GM19397 (cell line): ENCODE measurements at regions not wholly inside any gene's neighbourhood (a gene's known extent, or its start where the extent isn't known, plus 50 kb on each side); places are given as distances from the start of the nearest gene placed in this dataset.

Experiments used
- ATAC-seq: cut with Tn5 transposase; IDR thresholded peaks from one replicate; pipeline ENCODE4 v1.9.1; 2021; ENCODE audit warnings: mild to moderate bottlenecking, moderate library complexity; ENCODE audit not compliant: unreplicated experiment

DNA sequence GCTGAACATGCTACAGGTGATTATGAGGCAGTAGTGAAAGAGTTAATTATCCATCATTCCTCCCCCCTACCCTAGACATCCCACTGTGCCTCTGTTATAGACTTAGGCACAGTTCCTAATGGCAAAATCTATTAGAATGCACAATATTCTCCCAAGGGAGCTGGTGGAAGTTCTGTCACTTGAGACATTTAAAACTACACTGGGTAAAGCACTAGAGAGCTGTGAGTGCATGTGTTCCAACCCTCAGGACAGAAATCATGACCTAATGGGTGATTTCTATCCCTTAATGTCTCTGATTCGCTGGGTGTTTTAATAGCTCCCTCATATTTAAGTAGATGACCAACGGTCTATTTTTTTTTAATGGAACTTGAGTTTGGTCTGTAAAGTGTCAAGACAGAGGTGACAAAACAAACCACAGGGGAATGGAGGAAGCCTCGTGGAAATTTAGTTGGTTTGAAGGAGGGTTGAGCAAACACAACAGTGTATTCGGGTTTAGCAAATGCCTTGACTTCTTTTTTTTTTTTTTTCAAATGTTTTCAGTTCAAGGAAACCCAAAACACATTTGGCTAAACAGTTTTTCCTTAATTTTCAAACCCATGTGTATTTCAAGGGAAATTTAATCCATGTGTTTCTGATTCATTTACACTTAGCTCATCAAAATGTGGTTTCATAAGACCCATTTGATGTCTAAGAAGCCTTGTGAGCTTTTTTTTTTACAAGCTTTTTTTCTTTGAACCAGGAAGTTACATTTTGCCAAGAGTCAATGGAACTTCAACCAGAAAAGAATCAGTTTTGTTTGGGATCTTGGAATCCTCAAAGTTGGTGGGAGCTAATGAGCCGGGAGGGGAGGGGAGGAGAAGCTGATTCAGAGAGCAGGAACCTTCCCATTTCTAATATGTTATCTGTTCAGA, 665.1 kb upstream of the ZEB2 start:
- ATAC-seq = no peak

DNA sequence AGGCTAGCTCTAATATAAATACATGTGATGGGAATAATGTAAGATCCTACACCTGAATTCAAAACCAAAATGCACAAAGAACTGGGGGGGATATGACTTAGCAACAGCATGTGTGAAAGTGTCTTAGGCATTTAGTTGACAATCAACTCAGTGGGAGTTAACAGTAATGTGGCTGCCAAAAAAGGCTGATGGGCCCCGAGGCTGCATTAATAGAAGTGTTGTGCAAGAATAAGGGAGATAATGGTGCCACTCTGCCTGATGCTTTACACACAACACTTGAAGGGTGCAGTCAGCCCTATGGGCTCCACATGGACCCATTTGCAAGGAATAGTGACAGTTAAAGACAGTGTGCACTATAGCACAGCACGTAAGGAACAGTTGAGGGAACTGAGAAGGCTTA, 649.4 kb upstream of the ZEB2 start:
- ATAC-seq = no peak

DNA sequence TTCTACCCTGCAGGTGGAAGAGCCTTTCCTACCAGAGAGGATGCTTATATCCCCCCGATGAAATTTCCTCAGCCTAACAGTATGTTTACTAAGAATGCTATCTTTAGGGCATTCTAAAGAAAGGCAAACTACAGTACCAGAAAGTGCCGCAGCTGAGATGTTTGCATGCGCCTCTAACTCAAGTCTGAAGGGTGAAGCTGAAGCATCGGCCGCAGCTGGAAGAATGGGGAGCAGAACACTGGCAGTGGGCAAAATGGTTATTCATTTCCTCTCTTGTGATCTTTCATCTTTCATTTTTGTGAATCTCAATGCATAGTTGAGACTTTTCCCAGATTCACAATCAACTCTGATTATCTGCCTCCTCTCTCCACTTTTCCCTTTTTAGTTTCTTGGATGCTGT, 648.2 kb upstream of the ZEB2 start:
- ATAC-seq = no peak

DNA sequence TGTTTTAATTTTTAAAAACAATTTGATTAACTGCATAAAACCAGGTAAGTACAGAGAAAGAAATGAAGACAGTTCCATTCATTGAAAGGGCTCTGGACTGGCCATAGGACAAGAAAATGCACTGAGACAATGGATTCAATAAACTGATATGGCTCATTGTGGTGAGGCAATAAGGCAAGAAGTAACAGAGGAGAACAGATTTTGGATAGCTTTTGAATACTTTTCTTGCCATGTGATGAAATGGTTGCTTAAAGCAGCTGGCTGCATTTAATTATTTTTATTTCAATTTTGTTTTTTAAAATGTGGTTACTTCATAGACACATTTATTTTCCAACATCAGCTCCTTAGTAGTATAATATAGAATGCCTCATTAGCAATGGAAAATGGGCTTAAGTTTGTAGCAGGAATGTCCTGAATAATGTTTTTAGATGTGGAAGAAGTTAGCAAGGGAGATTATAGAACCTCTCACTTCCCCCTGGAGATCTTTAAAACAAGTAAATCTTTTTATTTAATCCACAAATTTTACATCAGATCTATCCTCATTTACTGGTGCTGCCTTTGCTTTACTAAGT, 646.9 kb upstream of the ZEB2 start:
- no peak for ATAC-seq

DNA sequence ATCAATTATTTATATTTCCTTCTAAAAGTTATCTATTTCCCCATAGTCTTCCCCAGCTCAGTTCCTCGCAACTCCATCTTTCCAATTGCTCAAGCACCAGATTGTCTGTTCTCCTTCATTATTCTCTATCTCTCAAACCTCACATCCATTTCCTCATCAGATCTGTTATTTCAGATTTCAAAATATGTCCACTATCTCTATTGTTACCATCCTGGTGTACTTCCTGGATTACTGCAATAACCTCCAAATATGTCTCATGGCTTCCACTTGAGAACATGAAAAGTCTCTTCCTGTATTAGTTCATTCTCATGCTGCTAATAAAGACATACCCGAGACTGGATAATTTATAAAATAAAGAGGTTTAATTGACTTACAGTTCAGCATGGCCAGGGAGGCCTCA, 641.7 kb upstream of the ZEB2 start:
- no peak for ATAC-seq

DNA sequence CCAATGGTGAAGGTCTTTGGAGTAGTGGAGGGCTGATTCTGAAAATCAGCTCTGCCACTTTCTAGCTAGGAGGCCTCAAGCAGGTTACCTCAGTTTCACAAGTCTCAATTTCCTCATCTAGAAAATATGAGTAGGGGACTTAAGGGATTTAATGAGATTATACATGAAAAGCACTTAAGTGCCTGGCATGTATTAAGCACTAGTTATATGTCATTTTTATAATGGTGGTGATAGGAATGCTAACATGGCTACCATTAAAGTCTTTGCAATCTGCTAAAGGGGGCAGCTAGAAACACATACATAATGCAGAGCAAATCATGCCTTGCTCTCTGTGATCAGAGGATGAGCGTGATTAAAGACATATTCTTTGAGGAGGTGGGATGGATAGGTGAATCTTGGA, 640.9 kb upstream of the ZEB2 start:
- ATAC-seq = no peak

DNA sequence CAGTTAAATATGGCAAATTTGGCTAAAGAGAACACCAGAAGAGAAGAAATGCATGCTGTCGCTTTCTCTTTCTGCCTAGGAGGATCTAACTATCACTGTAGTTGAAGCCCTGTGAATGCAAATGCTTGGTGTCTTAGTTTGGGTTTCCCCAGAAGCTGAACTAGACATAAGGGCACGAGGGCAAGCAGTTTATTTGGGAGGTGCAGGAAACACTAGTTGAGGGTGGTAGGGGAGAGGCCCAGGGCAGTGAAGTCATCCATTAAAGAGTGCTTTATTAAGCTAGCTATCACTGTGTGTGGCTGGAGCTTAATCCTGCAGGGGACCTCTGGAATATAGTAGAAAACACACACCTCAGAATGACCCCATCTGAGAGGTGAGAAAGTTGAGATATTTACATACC, 639.8 kb upstream of the ZEB2 start:
- ATAC-seq = no peak

DNA sequence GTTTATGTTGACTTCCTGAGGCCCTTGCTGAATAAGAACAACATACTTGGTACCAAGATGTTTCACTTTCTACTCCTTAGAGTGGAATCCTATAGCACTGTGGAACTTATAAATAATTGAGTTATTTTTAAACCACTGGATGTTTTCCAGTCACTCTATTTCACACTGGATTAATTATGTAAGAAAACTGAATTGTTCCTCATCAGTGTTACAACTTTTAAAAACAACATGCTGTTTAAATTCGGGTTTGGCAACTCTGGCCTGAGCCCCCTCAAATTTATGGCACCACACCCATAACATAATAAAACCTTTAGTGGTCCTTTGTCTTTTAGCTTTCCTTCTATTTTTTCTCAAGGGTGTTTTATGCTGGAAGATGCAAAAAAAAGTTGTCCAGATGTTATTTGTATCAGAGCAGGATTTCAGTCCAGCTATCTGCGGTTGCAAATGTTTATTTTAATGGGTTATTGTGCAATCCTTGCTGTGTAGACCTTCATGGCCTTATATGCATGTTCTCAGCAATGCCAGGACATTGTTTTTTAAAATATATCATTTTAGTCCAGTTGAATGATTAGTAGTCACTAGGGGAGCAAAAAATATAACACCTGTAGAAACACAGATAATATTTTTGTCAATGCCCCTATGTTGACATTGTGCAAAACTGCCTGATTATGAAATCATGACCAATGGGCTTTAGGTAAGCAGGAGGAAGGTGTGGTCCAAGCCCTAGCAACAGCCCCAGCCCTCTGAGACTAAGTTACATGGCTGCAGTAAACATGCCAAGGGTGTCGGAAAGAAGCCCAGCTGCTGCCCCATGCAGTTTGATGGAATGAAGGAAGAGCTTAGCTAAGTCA, 638.0 kb upstream of the ZEB2 start:
- ATAC-seq = no peak

DNA sequence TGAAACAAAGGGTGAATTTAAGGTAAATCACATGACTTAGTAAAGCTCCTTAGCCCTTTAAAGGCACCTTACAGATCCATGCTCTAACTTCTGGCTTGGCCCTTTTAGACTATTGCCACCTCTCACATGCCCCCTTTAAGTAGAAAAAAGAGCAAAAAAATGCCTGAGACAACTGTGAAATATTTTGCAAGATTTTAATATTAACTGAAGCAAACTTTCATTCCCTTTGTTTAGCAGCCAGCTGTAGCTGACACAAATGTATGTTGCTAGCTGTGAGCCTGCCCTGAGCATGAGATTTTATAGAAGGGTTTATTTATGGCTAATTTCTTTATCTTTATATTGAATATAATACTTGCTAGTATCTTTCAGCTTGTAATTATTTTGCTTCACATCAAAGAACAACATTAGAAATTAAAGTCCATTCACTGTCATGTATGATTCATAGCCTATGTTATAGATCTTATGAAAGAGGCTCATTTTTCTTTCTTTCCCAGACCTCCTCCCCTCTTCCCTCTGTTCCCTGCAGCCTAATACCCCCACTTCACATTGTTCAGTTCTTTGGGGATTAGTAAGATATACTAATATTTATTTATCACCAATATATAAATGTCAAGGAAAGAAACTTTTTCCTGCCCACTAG, 637.2 kb upstream of the ZEB2 start:
- ATAC-seq = no peak

DNA sequence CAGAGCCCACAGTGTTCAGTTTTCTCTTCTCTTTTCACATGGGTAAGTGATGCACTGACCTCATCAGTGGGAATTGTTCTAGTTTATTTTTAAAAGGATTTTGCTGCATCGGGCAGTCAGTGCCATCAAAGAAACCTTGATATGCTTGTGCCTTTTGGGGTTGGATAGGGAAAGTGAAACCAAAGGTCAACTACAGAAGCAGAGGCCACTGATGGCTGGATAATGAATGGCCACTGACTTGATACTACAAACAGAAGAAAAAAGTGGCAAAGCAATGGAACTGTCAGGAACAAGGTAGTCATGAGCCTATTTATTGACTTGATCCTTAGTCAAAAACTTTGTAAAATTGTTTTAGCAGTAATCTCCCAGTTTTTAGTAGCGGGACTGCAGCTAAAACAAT, 636.3 kb upstream of the ZEB2 start:
- ATAC-seq = no peak

DNA sequence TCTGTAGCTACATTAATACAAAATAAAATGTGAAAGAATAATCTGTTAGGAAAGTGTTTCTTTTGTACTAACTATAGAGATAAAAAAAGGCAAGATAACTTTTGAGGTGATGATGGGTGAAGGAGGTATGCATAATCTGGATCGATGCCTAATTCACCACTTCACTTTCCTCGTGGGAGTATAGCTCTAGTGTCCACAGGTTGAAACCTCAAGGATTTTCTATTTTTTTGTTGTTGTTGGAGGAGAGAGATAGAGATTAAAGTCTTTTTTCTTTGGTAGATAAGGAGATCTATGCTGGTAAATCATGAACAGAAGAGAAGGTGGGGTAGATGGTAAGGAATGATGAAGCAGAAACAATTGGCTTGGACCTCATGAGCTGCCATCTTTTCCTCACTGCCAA, 635.3 kb upstream of the ZEB2 start:
- no peak for ATAC-seq

DNA sequence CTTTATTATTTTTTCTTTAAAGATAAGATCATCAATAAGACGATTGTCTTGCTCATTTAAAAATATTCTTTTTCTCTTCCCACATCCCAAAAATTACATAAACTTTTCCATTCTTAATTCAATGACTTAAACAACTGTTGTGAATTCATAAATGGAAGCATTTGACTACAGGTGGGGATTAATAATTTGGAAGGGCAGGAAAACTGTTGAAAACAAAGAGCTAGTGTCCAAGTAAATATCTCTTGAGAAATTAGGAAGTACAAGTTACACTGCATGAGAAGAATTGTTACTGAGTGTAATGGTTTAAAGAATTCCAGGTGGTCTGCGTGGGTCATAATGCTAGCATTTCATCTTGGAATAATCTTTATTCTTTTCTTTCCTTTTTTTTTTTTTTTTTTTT, 634.8 kb upstream of the ZEB2 start:
- ATAC-seq = no peak

DNA sequence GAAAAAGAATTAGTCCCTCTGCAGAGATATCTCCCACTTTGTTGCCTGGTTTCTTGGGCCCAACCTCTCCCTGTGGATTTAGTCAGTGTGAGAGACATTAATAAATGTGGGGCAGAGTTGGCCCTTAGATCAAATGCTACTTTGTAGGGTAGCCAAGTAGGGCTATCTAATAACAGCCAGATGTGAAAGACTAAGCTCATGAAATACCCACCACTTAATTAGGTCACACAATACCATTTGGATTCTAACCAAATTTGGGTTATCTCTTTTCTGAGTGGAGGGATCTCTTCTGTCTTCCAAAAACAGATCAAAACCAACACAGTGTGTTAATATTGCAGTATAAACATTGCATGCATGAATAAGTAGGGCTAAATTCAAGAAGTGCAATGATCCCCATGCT, 626.8 kb upstream of the ZEB2 start:
- ATAC-seq = no peak

DNA sequence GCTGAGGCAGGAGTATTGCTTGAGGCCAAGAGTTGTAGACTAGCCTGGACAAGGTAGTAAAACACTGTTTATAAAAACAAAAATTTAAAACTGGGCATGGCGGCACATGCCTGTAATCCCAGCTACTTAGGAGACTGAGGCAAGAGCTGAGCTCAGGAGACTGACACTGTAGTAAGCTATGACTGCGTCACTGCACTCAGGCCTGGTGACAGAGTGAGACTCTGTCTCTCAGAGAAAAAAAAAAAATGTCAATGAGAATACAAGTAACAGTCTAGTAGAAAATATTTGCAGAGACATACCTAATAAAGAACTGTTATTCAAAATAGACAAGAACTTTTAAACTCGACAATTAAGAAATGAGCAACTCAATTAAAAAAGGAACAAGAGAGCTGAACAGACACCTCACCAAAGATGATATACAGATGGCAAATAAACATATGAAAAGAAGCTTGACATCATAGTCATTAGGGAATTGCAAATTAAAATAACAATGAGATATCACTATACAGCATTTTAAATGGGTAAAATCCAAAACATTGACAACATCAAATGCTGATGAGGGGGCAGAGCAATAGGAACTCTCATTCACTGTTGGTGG, 624.3 kb upstream of the ZEB2 start:
- ATAC-seq = no peak

DNA sequence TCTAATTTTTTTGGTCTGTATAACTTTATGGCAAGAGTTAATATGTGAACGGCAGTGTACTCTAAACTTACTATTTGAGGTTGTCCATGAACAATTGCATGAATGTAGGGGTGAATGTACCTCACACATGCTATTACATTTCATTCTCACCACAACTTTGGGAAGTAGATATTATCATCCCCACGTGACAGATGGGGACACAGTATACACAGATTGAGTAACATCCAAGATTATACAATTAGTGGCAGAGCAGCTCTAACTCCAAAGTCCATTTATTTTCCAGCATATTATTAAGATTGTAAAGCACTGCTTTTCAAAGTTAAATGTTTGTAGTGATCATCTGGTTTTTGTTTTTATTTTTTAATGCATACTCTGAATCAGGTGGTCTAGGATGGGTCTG, 622.1 kb upstream of the ZEB2 start:
- ATAC-seq = no peak

DNA sequence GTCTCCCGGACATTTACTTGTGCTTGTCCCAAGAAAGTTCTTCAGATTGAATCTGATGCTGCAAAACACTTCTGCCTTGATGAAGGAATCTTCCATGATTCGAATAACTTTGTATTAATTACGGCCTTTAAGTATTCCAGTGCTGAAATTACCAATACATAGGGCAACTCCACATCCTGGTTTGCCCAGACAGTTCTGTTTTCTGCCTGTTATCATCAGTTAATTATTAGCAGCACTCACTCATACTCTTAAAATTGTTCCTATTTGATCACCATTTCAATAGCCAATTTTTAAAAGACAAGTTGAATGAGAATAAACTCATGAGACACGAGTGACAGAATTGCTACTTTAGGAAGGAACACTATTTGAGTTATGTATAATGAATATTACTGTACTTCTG, 620.7 kb upstream of the ZEB2 start:
- ATAC-seq = no peak

DNA sequence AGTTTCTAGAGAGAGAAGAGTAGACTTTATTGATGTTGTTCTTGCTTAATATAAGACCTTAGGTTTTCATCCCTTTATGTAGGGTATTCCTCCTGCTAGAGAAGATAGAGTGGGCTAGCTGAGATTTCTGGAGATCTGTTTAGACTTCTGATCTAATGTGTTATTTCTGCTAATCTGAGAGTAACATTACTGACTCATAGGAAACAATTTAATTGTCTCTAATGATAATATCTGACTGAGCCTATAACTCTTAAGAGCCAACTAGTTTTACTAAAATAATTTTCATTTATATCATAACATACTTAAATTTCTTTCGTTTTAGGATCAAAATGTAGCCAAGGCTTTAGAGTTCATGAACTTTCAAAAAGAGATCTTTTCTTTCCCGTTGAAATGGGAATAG, 618.7 kb upstream of the ZEB2 start:
- no peak for ATAC-seq

DNA sequence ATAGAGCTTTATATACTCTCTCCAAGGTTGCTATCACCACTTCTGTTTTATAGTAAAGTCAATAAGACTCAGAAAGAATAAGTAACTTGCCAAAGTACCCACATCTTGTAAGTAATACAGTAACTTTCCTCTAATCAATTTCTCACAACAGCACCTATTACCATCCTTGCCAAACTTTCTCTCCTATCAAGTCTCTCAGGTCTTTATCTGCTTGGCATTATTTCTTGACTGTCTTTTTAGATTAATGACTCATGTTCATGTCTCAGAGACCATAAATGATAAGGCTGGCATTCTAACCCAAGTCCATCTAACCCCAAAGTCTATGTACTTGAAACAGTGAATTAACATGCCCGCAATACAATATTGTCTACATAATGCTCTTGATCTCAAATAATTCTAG, 618.0 kb upstream of the ZEB2 start:
- no peak for ATAC-seq

DNA sequence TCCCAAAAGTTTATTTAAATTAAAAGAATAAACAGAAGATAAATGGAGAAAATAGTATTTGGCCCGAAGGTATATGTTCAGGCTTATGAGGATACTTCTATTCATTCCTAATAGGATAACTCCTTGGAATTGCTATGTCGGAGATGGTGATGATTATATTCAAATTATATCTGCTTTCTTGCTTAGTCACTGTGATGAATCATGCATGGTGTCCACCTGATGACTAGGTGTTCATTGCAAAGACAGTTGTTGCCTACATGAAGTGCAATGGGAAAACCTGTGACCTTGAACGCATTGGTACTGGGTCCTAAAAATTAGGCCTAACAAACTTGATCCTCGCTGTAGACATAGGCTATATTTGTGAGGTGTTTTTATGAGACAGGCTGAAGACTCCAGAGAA, 617.3 kb upstream of the ZEB2 start:
- ATAC-seq = no peak

DNA sequence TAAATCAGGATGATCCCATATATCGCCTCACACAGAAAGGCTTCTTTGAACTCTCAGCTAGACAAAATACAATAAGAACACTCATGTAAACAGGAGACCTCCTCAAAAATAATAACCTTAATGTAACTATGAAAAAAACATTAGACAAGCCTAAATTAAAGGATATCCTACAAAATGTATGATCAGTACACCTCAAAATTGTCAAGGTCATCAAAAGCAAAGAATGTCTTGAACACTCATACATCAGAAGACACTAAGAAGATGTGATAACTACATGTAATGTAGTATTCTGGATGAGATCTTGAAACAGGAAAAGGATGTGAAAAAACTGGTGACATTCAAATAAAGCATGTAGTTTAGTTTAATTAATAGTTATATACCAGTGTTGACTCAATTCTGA, 616.8 kb upstream of the ZEB2 start:
- no peak for ATAC-seq

DNA sequence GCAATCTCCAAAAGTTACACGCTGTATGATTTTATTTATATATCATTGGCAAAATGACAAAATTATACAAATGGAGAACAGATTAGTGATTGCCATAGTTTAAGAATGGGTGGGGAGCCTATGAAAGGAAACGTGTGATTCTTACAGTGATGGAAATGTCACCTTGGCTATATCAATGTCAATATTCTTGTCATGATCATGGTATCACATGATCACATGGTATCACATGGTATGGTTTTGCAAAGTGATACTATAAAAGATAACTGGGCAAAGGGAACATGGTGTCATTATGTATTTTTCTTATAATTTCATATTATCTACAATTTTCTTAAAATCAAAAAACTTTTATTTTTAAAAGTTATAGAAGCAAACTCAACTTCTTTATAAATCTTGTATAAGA, 606.2 kb upstream of the ZEB2 start:
- no peak for ATAC-seq
